ENCODE measurements at regions not wholly inside any gene's neighbourhood (a gene's known extent, or its start where the extent isn't known, plus 50 kb on each side); places are given as distances from the start of the nearest gene placed in this dataset.

DNA sequence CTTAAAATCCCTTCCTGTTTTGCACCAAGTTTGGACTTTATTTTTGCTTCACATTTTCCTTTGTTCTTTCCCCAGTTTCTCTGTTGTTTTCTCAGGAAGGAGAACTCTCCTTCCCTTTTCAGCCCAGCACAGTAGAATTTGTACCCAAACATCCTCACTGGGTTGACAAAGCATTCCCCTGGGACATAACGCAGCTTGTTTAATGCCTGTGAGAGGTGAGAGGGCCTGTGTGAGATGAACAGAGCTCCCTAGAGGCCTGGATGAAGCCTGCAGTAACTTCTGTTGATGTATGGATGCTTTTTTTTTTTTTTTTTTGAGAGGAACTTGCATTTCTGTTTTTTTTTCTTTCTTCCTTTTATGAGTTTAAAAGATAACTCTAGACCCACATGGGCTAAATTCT, 104.9 kb upstream of the SLC22A23 start:
- DNase-seq (ENCODE audit: low read depth): peak; percentile 11
- TF ChIP-seq, protein P1, sequence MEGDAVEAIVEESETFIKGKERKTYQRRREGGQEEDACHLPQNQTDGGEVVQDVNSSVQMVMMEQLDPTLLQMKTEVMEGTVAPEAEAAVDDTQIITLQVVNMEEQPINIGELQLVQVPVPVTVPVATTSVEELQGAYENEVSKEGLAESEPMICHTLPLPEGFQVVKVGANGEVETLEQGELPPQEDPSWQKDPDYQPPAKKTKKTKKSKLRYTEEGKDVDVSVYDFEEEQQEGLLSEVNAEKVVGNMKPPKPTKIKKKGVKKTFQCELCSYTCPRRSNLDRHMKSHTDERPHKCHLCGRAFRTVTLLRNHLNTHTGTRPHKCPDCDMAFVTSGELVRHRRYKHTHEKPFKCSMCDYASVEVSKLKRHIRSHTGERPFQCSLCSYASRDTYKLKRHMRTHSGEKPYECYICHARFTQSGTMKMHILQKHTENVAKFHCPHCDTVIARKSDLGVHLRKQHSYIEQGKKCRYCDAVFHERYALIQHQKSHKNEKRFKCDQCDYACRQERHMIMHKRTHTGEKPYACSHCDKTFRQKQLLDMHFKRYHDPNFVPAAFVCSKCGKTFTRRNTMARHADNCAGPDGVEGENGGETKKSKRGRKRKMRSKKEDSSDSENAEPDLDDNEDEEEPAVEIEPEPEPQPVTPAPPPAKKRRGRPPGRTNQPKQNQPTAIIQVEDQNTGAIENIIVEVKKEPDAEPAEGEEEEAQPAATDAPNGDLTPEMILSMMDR (IDR thresholded peaks at IDR 0.05; ENCODE audit: insufficient read depth, low read depth, low read length, missing control alignments): peak; percentile 38
- H3K4me3 ChIP-seq (ENCODE audit: low read length): no peak overlapping the region

- TF ChIP-seq, protein P1 (IDR thresholded peaks at IDR 0.05; ENCODE audit: insufficient read depth, low read depth, low read length, missing control alignments): no peak
- DNase-seq (ENCODE audit: low read depth): no peak
- H3K4me3 ChIP-seq (ENCODE audit: low read length): no peak overlapping the region
Measured at GRCh38 chr6:3560211-3560610, 103.4 kb upstream of the SLC22A23 start.

- no peak for DNase-seq (ENCODE audit: low read depth)
- TF ChIP-seq, protein P1 (IDR thresholded peaks at IDR 0.05; ENCODE audit: insufficient read depth, low read depth, low read length, missing control alignments): no peak
Measured at GRCh38 chr6:3559561-3559960, 102.7 kb upstream of the SLC22A23 start.

DNA sequence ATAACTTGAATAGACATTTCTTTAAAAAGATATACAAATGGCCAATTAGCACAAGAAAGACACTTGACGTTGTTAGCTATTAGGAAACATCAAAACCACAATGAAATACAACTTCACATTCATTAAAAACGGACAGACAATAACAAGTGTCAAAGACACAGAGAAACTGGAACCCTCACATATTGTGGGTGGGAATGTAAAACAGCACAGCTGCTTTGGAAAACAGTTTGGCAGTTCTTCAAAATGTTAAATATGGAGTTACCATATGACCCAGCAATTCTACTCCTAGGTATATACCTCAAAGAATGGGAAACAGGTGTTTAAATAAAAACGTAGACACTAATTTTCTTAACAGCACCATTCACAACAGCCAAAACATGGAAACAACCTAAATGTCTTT, 100.5 kb upstream of the SLC22A23 start:
- no peak overlapping the region for H3K4me3 ChIP-seq (ENCODE audit: low read length)
- TF ChIP-seq, protein P1 (IDR thresholded peaks at IDR 0.05; ENCODE audit: insufficient read depth, low read depth, low read length, missing control alignments): no peak
- no peak for DNase-seq (ENCODE audit: low read depth)

More at GRCh38 chr6:3559561-3559960, 102.7 kb upstream of the SLC22A23 start:
- H3K4me3 ChIP-seq (ENCODE audit: low read length): no peak overlapping the region

GRCh38 chr6:3553254-3553653, 96.4 kb upstream of the SLC22A23 start:
- no peak for DNase-seq (ENCODE audit: low read depth)
- TF ChIP-seq, protein P1 (IDR thresholded peaks at IDR 0.05; ENCODE audit: insufficient read depth, low read depth, low read length, missing control alignments): no peak
- H3K4me3 ChIP-seq (ENCODE audit: low read length): no peak overlapping the region

DNA sequence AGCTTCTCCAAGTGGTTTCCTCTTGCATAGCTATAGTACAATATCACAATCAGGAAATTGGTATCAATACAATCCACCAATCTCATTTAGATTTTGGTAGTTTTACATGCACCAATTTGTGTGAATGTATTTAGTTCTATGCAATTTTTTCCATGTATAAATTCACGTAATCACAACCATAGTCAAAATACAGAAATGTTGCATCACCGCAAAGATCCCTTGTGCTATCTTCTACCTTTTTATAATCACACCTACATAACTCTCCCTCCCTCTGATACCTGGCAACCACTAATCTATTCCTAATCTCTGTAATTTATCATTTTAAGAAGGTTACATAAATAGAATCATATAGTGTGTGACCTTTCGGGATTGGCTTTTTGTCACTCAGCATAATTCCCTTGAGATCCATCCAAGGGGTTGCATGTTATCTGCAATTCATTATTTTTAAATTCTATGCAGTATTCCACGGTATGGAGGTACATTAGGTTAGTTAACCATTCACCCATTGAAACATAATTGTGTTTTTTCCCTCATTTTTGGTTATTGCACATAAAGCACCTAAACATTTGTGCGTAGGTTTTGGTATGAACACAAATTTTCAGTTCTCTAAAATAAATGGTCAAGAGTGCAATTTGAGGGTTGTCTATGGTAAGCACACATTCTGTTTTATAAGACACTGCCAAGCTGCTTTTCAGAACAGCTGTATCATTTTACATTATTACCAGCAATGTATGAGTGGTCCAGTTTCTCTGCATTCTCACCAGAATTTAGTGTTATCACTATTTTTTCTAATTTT, 95.1 kb upstream of the SLC22A23 start:
- TF ChIP-seq, protein P1 (IDR thresholded peaks at IDR 0.05; ENCODE audit: insufficient read depth, low read depth, low read length, missing control alignments): no peak
- no peak for DNase-seq (ENCODE audit: low read depth)
- H3K4me3 ChIP-seq (ENCODE audit: low read length): no peak overlapping the region

All from epithelial cell of esophagus (primary cell).